ENCODE measurements at regions not wholly inside any gene's neighbourhood (a gene's known extent, or its start where the extent isn't known, plus 50 kb on each side); places are given as distances from the start of the nearest gene placed in this dataset.
A peak's percentile ranks its signal among the peaks of the same experiment; 100 is the strongest.
"Not testable (repeated sequence)": the region's sequence is repeated elsewhere in the genome, so short reads cannot be mapped to it uniquely, and the experiment has no call there.

- Histone ChIP-seq H3K4me3 (no peak overlapping the region), H3K4me2 (no peak overlapping the region), H3K9me3 (replicated peaks in 1 of 11) (no peaks in the 10 kb centered on the region), H3K27ac (no peak overlapping the region), H3K27me3 (no peaks in the 10 kb centered on the region), H4K20me1 (no peaks in the 10 kb centered on the region), H3K4me1 (no peaks in the 10 kb centered on the region), H3K9ac (no peak overlapping the region), H3K36me3 (no peaks in the 10 kb centered on the region)
- no peak for TF ChIP-seq Cebpa-rat (IDR thresholded peaks at IDR 0.05)
Measured at GRCh38 chr3:115409596-115409995, 213.7 kb upstream of the GAP43 start.

- H3K9me3 ChIP-seq (replicated peaks in 1 of 11); H3K4me3 ChIP-seq; H3K27me3 ChIP-seq; H3K27ac ChIP-seq; H3K4me2 ChIP-seq; H4K20me1 ChIP-seq; H3K36me3 ChIP-seq; H3K9ac ChIP-seq: not testable (repeated sequence)
- peaks cover 0 to 11% (median 2%) of the 10 kb centered on the region in 10 experiments; a peak in 5 of 20 replicates for H3K4me1 ChIP-seq
Measured at GRCh38 chr3:115414610-115415009, 208.7 kb upstream of the GAP43 start.

- Histone ChIP-seq H3K27ac (no peak overlapping the region), H3K27me3 (no peaks in the 10 kb centered on the region), H3K9ac (no peak overlapping the region), H3K4me1 (peaks cover 0 to 11% (median 2%) of the 10 kb centered on the region in 10 experiments; a peak in 5 of 20 replicates), H3K4me3 (no peak overlapping the region), H3K9me3 (replicated peaks in 1 of 11) (no peaks in the 10 kb centered on the region), H3K36me3 (no peaks in the 10 kb centered on the region), H3K4me2 (no peak overlapping the region), H4K20me1 (no peaks in the 10 kb centered on the region)
- TF ChIP-seq Cebpa-rat (IDR thresholded peaks at IDR 0.05), result no peak
Measured at GRCh38 chr3:115415246-115415996, 207.9 kb upstream of the GAP43 start.

- Histone ChIP-seq H3K36me3 (no peaks in the 10 kb centered on the region), H3K4me3 (no peak overlapping the region), H3K9me3 (replicated peaks in 1 of 11) (no peaks in the 10 kb centered on the region), H3K27me3 (no peaks in the 10 kb centered on the region), H3K9ac (no peak overlapping the region), H3K27ac (0 out of 22 replicates have a peak overlapping the region, but pooled peaks of 1 of the 11 experiments have one; percentile 2), H4K20me1 (no peaks in the 10 kb centered on the region), H3K4me2 (peak overlapping the region in 3 of 11 experiments; percentile 8 to 25 (median 24); a peak in 3 of 22 replicates), H3K4me1 (peaks cover 0 to 19% (median 4%) of the 10 kb centered on the region in 10 experiments; a peak in 7 of 20 replicates)
- no peak for TF ChIP-seq Cebpa-rat (IDR thresholded peaks at IDR 0.05)
Measured at GRCh38 chr3:115418583-115418982, 204.7 kb upstream of the GAP43 start.

- H3K9me3 ChIP-seq (replicated peaks in 1 of 11), result no peaks in the 10 kb centered on the region
- no peaks in the 10 kb centered on the region for H3K27me3 ChIP-seq
- H3K9ac ChIP-seq, result no peak overlapping the region
Measured at GRCh38 chr3:115420086-115420485, 203.2 kb upstream of the GAP43 start.

GRCh38 chr3:115423170-115423569, 200.1 kb upstream of the GAP43 start:
- H3K4me1 ChIP-seq, result peaks cover 0 to 20% (median 4%) of the 10 kb centered on the region in 10 experiments; a peak in 7 of 20 replicates

More at GRCh38 chr3:115420086-115420485, 203.2 kb upstream of the GAP43 start:
- no peaks in the 10 kb centered on the region for H3K36me3 ChIP-seq
- no peaks in the 10 kb centered on the region for H4K20me1 ChIP-seq
- TF ChIP-seq Cebpa-rat (IDR thresholded peaks at IDR 0.05), result no peak
- H3K4me2 ChIP-seq, result no peak overlapping the region
- no peak overlapping the region for H3K4me3 ChIP-seq
- peaks cover 0 to 20% (median 4%) of the 10 kb centered on the region in 10 experiments; a peak in 7 of 20 replicates for H3K4me1 ChIP-seq
- H3K27ac ChIP-seq, result no peak overlapping the region

GRCh38 chr3:115428841-115429240, 194.5 kb upstream of the GAP43 start:
- H3K27ac ChIP-seq, result no peak overlapping the region
- no peak overlapping the region for H3K4me3 ChIP-seq
- H3K9ac ChIP-seq, result no peak overlapping the region
- TF ChIP-seq Cebpa-rat (IDR thresholded peaks at IDR 0.05), result no peak
- no peak overlapping the region for H3K4me2 ChIP-seq
- no peaks in the 10 kb centered on the region for H3K36me3 ChIP-seq
- H3K27me3 ChIP-seq, result no peaks in the 10 kb centered on the region
- no peaks in the 10 kb centered on the region for H4K20me1 ChIP-seq
- no peaks in the 10 kb centered on the region for H3K9me3 ChIP-seq (replicated peaks in 1 of 11)
- H3K4me1 ChIP-seq, result peaks cover 0 to 6% (median 0%) of the 10 kb centered on the region in 10 experiments; a peak in 2 of 20 replicates

More at GRCh38 chr3:115423170-115423569, 200.1 kb upstream of the GAP43 start:
- peak overlapping the region in 2 of 11 experiments; percentile 19 to 26; a peak in 2 of 22 replicates for H3K27ac ChIP-seq
- no peak overlapping the region for H3K4me3 ChIP-seq
- H4K20me1 ChIP-seq, result no peaks in the 10 kb centered on the region
- no peak overlapping the region for H3K9ac ChIP-seq
- no peaks in the 10 kb centered on the region for H3K9me3 ChIP-seq (replicated peaks in 1 of 11)
- no peaks in the 10 kb centered on the region for H3K27me3 ChIP-seq
- H3K4me2 ChIP-seq, result peak overlapping the region in 3 of 11 experiments; percentile 17 to 31 (median 20); a peak in 2 of 22 replicates
- 0 out of 22 replicates have a peak, but pooled peaks of 1 of the 11 experiments have one; percentile 9 for TF ChIP-seq Cebpa-rat (IDR thresholded peaks at IDR 0.05)
- no peaks in the 10 kb centered on the region for H3K36me3 ChIP-seq

GRCh38 chr3:115436767-115437301, 186.5 kb upstream of the GAP43 start:
- TF ChIP-seq Cebpa-rat (IDR thresholded peaks at IDR 0.05), result no peak
- H3K9me3 ChIP-seq (replicated peaks in 1 of 11), result no peaks in the 10 kb centered on the region
- H3K9ac ChIP-seq, result no peak overlapping the region
- no peaks in the 10 kb centered on the region for H4K20me1 ChIP-seq
- no peak overlapping the region for H3K4me2 ChIP-seq
- H3K4me3 ChIP-seq, result no peak overlapping the region
- 0 out of 20 replicates have a peak, but pooled peaks cover 0 to 5% (median 0%) of the 10 kb centered on the region in 10 experiments for H3K4me1 ChIP-seq
- H3K27me3 ChIP-seq, result no peaks in the 10 kb centered on the region
- no peaks in the 10 kb centered on the region for H3K36me3 ChIP-seq
- no peak overlapping the region for H3K27ac ChIP-seq

GRCh38 chr3:115438799-115439198, 184.5 kb upstream of the GAP43 start:
- no peak overlapping the region for H3K27ac ChIP-seq
- TF ChIP-seq Cebpa-rat (IDR thresholded peaks at IDR 0.05), result no peak
- H3K4me2 ChIP-seq, result no peak overlapping the region
- H3K9me3 ChIP-seq (replicated peaks in 1 of 11), result no peaks in the 10 kb centered on the region
- no peaks in the 10 kb centered on the region for H4K20me1 ChIP-seq
- H3K36me3 ChIP-seq, result no peaks in the 10 kb centered on the region
- no peak overlapping the region for H3K9ac ChIP-seq
- no peaks in the 10 kb centered on the region for H3K27me3 ChIP-seq
- H3K4me1 ChIP-seq, result 0 out of 20 replicates have a peak, but pooled peaks cover 0 to 5% (median 0%) of the 10 kb centered on the region in 10 experiments
- no peak overlapping the region for H3K4me3 ChIP-seq
